Coronary artery (tissue), 2 donors: ENCODE measurements at regions not wholly inside any gene's neighbourhood (a gene's known extent, or its start where the extent isn't known, plus 50 kb on each side); places are given as distances from the start of the nearest gene placed in this dataset.

Source experiments
- DNase-seq: peaks from one replicate; pipeline ENCODE4 v3.0.0-alpha.2; 2017; ENCODE audit warnings: low spot score
- H3K27ac ChIP-seq, 2 donors: fragments of 200-600 bp; sonication (generic); one replicate each; pipeline ENCODE4 v1.5.1; 2016 to 2019
- H3K4me3 ChIP-seq: fragments of 200-600 bp; sonication (generic); 2 replicates; pipeline ENCODE4 v1.5.1; 2016; ENCODE audit warnings: mild to moderate bottlenecking, moderate library complexity
- CTCF ChIP-seq: fragments of 200-600 bp; sonication (generic); IDR thresholded peaks from one replicate; pipeline ENCODE4 v1.5.1; 2019; ENCODE audit warnings: antibody characterized with exemption

- no peak for TF ChIP-seq CTCF
- Histone ChIP-seq H3K4me3 (no peak overlapping the region), H3K27ac (no peak overlapping the region)
- DNase-seq: no peak
Observed at GRCh38 chr16:65991149-65991701, 375.3 kb upstream of the CDH5 start.

GRCh38 chr16:65989861-65990604 lies 376.5 kb upstream of the CDH5 start:
- Histone ChIP-seq H3K27ac (no peak overlapping the region), H3K4me3 (no peak overlapping the region)
- TF ChIP-seq CTCF: no peak
- no peak for DNase-seq

GRCh38 chr16:65988024-65988595 lies 378.4 kb upstream of the CDH5 start:
- Histone ChIP-seq H3K4me3 (no peak overlapping the region), H3K27ac (no peak overlapping the region)
- TF ChIP-seq CTCF: no peak
- no peak for DNase-seq

GRCh38 chr16:65984296-65984695 lies 382.2 kb upstream of the CDH5 start:
- Histone ChIP-seq H3K27ac (no peak overlapping the region), H3K4me3 (no peak overlapping the region)
- TF ChIP-seq CTCF: no peak
- no peak for DNase-seq

GRCh38 chr16:65981057-65981456 lies 385.4 kb upstream of the CDH5 start:
- no peak overlapping the region for H3K27ac ChIP-seq
- no peak for DNase-seq
- no peak for TF ChIP-seq CTCF
- no peak overlapping the region for H3K4me3 ChIP-seq

GRCh38 chr16:65975049-65975708 lies 391.3 kb upstream of the CDH5 start:
- H3K27ac ChIP-seq: no peak overlapping the region
- H3K4me3 ChIP-seq: no peak overlapping the region
- no peak for TF ChIP-seq CTCF
- no peak for DNase-seq
